ENCODE measurements at regions not wholly inside any gene's neighbourhood (a gene's known extent, or its start where the extent isn't known, plus 50 kb on each side); places are given as distances from the start of the nearest gene placed in this dataset.
"Not testable (repeated sequence)": the region's sequence is repeated elsewhere in the genome, so short reads cannot be mapped to it uniquely, and the experiment has no call there.

DNA sequence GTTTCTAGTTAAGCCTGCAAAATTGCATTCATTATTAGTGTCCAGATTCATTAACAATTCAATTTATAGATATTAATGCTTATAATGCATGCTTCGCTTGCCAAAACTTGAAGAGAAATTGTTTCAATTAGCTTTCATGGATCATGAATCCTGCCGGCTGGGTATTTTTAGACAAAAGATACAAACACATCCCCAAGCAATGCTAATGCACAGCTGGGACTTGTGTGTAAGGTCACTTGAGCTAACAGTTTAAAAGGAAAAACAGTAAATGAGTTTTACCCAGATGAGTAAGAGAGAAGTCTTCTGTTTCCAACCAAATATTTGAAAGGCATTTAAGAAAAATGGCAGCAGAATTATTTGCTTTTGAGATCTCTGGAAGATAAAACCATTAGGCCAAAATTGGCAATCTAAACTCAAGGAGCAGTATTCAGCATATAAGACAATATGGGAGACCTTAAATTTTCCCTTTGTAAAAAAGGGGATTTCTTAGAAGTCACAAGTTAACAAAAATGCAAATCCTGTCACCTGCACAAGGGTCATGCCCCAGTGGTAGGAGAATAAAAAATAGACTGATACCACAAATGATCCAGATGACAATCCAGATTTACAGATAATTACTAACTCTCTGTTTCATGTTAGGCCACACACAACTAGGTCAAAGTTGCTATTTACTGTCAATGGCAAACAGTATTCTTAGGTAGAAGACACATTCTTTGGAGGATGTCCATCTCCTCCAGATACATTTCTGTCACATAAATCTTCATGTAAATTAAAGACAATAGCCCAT lies 418.4 kb upstream of the PMFBP1 start:
- ATAC-seq = peak in 1 of 2 donors; percentile 33

DNA sequence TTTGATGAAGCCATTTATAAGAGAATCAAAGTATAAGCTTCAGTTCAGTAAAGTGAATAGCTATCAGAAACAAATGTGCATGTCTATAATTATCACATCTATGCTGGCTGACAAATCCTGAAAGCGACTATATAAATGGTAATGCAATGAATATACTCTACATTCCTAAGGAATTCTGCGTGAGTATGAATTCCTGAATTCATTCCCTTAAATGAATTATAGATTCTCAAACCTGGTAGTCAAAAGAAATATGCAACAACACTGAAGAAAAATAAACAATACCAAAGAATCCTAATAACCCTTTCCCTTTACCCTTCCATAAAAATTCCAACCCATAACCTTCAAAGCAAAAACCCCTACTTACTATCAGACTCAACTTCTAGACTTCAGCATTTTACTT lies 416.6 kb upstream of the PMFBP1 start:
- no peak for ATAC-seq

DNA sequence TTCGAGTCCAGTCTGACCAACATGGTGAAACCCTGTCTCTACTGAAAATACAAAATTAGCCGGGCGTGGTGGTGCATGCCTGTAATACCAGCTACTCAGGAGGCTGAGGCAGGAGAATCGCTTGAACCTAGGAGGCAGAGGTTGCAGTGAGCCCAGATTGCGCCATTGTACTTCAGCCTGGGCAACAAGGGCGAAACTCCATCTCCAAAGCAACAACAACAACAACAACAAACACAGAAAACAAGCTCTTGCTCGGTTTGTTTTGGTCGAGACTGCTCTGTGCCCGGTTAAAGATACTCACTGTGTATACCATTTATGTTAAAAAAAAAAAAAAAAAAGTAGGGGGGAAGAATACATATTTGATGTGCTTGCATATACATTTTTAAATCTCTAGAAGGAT lies 406.1 kb upstream of the PMFBP1 start:
- ATAC-seq = not testable (repeated sequence)

DNA sequence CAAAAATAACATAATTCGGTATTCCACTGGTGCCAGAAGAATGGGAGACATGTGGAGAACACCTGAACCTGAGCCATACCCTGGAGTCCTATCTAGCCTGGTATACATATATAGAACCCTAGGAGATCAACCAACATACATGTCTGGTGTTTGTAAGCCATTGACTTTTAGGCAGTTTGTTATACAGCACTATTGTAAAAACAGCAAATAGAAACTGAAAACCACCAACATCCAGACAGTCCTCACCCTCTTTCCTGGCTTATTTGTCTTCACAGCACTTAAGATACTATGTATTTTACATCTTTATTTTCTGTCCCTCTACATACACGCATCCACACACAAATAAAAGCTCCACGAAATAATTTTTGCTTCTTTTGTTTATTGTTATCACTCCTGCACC lies 404.2 kb upstream of the PMFBP1 start:
- ATAC-seq = no peak

DNA sequence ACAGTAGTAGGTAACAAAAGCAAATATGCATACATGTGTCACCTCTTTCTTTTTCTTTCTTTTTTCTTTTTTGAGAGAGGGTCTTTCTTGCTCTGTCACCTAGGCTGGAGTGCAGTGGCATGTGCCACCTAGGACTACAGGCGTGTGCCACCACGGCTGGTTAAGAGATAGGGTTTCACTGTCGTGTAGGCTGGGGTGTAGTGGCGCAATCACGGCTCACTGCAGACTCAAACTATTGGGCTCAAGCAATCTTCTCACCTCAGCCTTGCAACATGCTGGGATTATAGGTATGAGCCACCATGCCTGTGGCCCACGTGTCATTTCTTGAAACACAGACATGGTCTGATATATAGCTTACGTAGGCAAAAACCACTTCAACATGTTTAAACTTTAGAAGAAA lies 397.7 kb upstream of the PMFBP1 start:
- no peak for ATAC-seq

DNA sequence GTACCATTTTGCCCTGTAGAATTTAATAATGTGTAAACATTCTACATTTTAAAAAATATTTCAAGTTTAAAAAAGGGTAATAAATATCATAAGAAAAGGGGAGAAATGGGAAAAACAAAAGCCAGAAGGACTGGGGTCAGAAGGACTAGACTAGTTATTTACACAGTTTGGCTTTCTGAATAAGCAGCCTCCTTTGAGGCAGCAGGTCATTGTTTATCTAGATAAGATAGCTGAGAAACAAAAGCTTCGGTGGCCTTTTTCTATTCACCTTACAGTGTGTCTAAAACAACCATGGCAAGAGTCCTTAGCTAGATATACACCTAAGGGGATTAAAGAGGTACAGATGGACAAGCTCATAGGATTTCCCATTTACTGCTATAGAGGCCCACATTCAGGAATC lies 396.5 kb upstream of the PMFBP1 start:
- ATAC-seq = no peak

DNA sequence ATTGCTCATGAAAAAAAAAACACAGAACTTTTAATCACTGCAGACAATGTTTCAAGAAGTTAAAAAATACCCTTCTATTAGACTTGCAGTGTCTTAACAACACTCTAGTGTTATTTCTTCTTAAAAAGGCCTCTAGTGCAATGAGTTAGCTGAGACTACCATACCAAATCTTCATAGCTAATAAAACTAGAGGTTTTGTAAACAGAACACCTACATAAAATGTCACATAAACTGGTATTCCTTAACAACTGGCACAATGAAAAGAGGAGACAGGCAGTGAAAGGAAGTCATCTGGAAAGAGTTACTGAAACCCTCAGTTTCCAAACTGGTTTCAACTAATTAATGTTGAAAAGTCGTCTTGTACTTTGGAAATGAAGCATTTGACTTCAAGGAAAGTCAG lies 394.2 kb upstream of the PMFBP1 start:
- no peak for ATAC-seq

DNA sequence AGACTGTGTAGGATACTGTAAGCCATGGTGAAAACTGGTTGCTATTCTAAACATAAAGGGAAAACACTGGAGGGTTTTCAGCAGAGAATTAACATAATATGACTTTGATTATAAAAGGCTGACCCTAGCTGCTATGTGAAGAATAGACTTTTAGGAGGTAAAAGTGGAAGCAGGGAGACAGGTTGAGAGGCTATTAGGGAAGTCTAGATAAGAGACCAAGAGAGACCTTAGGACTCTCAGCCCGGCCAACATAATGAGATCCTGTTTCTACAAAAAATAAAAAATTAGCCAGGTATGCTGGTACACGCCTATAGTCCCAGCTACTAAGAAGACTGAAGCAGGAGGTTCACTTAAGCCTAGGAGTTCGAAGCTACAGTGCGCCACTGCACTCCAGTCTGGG lies 393.2 kb upstream of the PMFBP1 start:
- ATAC-seq = no peak

DNA sequence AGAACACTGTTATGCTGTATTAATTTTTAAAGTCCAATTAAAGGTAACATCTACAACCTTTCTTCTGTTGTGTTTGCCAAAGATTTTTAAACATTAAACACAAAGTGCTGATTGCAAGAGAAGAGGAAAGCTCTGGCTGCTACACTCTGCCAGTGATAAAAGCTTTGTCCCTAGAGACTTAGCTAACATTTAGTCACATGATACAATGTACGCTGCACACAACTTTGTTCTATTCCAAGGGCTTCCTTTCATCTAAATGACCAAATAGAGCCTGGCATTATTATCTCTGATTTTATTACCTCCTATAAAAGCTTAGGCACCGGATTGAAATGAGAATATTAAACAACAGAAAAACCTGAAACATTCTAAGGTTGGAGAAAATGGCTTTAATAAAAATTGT lies 388.7 kb upstream of the PMFBP1 start:
- ATAC-seq = no peak

DNA sequence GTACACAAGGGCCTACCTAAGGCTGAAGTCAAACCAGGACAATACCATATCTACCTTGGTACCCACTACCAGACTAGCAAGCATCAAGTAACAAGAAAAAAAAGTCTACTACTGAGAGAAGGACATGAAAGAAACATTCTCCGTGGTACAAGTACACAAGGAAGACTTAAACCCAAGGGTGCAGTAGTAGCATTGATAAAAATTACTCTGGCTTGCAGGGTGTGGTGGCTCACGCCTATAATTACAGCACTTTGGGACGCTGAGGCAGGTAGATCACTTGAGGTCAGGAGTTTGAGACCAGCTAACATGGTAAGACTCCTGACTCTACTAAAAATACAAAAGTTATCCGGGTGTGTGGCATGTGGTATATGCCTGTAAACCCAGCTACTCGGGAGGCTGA lies 386.5 kb upstream of the PMFBP1 start:
- no peak for ATAC-seq

DNA sequence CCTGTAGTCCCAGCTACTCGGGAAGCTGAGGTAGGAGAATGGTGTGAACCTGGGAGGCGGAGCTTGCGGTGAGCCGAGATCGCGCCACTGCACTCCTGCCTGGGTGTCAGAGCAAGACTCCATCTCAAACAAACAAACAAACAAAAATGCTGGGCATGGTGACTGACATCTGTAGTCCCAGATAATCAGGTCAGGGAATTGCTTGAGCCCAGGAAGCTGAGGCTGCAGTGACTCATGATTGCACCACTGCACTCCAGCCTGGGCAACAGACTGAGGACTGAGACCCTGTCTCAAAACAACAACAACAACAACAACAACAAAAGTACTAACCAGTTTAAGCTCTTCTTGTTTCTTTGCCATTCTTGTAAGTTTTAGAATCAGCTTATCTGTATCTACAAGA lies 383.0 kb upstream of the PMFBP1 start:
- ATAC-seq = no peak

DNA sequence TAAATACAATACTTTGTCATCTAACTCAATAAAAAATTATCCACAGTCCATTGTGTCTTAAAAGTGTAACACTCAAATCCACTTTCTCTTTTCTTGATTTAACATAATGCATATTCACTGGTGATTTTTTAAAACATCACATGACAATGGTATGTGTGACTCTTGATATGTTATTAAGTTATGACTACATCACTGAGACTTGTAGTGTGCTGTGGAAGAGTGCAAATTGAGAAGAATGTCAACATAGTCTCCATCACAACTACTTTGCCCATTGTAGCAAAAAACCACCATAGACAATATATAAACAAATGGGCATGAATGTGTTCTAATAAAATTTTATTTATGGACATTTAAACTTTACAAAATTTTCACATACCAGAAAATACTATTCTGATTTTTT lies 380.7 kb upstream of the PMFBP1 start:
- no peak for ATAC-seq

DNA sequence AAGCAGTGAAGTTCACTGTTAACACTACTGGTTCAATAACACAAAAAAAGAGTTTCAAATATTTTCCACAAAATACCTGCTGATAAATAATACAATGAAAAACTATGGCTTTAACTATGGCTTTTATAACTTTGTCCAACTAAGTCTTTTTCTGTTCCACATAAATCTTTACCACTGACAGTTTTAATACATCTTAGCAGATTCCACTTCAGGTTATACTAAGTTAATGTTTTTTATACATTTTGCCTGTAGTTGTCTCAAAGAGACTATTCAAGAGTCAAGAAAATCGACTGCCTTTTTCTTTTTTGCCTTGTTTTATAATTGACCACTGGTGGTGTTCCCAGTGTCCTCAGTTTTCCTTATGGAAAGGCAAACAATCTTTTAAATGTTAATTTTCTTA lies 379.7 kb upstream of the PMFBP1 start:
- no peak for ATAC-seq

DNA sequence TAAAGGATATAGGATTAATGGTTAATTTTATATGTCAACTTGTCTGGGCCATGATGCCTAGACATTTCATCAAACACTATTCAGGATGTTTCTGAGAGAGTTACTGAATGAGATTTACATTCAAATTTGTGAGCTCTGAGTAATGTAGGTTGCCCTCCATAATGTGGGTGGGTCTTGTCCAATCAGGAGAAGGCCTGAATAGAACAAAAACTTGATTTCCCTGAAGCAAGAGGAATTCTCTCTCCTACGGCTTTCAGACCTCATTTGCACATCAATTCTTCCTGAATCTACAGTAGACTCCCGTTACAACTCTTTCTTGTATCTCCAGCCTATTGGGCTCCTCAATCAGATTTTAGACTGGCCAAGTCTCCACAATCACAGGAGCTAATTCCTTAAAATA lies 377.9 kb upstream of the PMFBP1 start:
- ATAC-seq = no peak

DNA sequence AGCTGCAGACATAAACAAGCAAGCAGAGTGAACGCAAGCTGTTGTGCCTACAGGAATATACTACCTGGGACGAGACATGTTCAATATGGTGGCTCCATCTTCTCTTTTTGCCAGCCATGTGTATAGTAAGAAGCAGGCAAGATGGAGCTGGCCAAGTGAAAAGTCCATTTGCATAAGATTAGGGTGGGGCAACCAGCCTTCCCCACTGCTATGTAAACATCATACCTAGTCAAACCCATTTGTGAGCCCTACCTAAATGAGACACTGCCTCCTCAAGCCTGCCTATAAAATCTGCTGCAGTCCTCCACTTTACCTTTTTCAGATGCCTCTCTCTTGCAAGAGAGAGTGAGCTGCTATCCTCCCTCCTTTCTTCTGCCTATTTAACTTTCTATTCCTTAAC lies 370.1 kb upstream of the PMFBP1 start:
- ATAC-seq = no peak

DNA sequence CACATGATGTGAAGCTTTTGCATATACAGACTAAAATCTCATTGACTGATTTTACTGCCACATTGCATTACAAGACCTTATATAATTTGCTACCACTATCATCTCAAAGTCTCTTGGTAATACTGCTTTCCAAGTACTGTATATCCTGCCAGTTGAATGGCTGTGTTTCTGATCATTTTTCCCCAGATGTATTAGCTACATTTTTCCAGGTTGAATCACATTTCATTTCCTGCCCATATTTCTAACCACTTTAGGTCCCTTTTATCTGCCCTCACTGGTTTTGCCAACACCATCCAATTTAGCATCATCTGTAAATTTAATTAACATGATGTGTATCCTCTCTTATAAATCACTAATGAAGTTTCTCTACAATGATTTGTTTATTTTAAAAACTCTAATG lies 365.7 kb upstream of the PMFBP1 start:
- ATAC-seq = no peak

DNA sequence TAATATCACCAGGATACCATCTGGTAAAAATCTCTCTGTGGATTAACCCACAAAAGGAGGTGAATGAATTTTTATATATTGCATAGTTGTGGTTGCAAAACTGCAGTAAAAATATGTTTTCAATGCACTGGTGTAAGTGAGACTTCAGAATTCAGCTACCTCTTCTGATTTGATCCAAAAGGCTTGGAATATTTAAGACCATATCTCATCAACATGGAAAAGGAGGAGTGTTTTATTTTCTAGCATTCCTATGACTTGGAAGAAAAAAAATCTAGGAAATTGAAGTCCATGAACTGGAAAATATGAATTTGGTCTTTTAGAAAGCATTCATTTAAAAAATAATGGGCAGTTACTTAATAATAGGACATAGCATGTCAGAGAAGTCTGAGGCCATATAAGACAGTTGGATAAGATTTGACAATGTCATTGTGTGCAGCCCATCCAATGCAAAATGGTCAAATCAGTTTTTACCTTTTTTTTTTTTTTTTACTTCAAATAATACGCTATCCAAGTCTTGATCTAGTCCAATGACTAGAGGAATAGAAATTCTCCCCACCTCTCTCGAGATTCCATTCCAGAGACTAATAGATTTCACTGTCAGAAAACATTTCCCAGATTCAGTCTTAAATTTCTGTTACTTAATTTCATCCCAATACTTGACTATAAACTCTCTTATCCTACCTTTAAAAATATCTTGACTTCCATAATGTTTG lies 364.9 kb upstream of the PMFBP1 start:
- ATAC-seq = no peak

DNA sequence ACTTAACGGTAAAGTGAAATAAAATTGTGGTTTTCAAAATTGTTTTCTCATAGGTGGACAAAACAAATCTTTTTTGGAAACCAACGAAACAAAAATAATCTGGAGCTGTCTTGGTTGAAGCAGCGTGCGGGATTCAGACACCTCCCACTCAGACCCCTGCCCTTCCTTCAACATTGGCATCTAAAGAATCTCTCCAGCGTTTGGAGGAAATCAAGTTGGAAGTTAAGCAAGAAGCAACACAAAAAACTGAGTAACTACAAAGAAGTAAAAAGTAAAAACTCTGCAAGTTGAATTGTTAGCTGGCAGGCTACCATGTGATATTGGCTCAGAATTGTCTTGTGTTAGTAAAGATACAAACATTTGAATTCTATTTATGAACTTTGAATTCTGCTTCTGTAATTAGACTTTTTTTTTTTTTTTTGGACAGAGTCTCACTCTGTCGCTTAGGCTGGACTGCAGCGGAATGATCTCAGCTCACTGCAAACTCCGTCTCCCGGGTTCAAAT lies 361.0 kb upstream of the PMFBP1 start:
- no peak for ATAC-seq

DNA sequence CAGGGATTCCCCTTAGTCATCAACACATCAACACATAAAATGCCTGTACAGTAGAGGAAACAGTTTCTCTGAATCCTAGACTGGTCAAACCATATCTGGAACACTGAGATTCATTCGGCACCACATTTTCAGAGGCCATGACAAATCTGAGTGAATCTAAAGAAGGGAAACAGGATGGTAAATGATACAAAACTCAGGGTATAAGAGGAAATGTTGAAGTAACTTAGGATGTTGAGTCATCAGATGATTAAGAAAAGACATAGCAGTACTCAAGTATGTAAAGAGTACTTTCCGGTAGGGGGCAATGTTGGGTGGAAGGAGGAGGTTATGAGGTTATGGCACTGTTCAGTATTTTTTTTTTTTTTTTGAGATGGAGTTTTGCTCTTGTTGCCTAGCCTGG lies 358.5 kb upstream of the PMFBP1 start:
- peak in 1 of 2 donors; percentile 38 for ATAC-seq

DNA sequence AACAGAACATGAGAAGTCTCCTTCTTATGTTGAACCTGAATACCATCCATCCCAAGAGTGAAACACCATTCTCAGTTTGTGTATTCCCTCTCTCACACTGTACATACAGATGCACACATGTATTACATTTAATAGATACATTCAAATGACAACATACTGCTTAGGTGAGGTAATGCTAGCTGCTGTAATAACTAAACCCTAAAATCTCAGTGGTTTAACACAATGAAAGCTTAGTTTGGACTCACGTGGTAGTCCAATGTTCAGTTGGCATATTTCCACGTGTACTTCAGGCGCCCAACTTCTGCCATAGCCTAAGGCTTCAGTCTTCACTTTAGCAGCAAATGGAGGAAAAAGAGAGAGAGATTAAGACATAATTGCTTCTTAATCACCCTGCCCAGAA lies 351.1 kb upstream of the PMFBP1 start:
- ATAC-seq = no peak

DNA sequence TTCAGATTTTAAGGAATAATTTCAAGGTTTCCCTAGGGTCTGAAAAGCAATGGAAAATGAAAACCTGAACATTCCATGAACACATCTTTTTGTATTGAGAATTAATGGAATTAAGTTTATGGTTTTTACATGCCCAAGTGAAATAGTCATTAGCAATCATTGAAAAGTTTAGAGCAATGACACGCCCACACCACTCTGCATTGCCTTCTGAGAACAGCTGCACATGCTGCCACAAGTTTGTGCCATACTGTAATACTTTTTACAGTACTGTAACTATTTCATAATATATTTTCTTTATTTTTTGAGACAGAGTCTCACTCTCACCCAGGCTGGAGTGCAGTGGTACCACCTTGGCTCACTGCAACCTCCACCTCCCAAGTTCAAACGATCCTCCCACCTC lies 345.2 kb upstream of the PMFBP1 start:
- ATAC-seq = no peak

DNA sequence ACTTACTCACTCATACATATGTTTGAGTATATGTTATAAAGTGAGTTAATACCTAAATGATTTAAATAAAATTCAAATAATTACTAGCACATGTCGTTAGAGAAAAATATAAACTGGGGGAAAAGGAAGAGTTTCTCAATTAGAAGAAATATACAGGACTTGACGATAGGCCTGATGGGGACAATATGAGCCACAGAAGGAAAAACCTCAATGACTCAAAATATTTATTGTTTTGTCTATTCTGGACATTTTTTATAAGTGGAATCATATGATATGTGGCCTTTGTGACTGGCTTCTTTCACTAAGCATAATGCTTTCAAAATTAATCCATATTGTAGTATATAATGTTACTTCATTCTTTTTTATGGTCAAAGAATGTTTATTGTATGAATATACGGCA lies 339.2 kb upstream of the PMFBP1 start:
- no peak for ATAC-seq

DNA sequence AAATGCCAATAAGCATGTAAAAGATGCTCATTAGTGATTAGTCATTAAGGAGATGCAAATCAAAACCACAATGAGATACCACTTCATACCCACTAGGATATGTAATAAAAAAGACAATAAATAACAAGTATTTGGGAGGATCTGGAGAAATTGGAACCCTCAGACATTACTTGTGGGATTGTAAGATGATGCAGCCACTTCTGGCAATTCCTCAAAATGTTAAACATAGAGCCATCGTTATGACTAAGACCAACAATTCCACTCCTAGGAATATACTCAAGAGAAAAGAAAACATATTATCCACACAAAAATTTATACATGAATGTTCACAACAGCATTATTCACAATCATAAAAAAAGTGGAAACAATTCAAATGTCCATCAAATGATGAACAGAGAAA lies 336.2 kb upstream of the PMFBP1 start:
- no peak for ATAC-seq

DNA sequence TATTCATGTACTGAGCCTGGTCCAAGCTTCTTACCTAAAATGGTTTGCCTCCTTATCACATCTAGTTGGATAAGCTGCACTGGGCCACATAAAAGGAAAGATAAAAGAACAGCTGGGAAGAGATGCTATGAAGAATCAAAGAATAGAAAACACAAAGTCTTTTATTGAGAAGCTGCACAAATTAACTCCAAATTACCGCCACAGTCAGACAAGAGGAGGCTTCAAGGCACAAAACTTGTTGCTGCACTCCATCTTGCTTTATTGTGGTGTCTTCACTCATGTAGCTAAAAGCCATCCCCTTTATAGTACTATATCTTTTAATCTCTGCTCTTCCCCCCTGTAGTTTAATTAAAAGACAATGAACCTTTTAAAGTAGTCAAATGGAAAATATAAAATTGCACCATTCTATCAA lies 330.6 kb upstream of the PMFBP1 start:
- ATAC-seq = no peak

All from activated CD4-positive, CD25-positive, alpha-beta regulatory T cell treated with anti-CD3 and anti-CD28 coated beads, Interleukin-2, amount 50 U/mL, for 24 hours (primary cell).